ENCODE measurements at regions not wholly inside any gene's neighbourhood (a gene's known extent, or its start where the extent isn't known, plus 50 kb on each side); places are given as distances from the start of the nearest gene placed in this dataset.

- POLR2A ChIA-PET: no interaction called here
- ATAC-seq: no peak
Observed at GRCh38 chr1:201670517-201670916, 131.6 kb downstream of the NAV1 start.

More at GRCh38 chr1:201670517-201670916, 131.6 kb downstream of the NAV1 start:
- DNase-seq (ENCODE audit: low read depth, low spot score) (no peak), FAIRE-seq (peak; percentile 18)
- Histone ChIP-seq H3K27me3 (replicated peaks in 1 of 2; ENCODE audit: control insufficient read depth in 2 of 2, insufficient read depth in 2 of 2, low read length in 1 of 2) (peaks cover 0 to 3% of the 10 kb centered on the region in 2 experiments; a peak in 2 of 4 replicates), H3K4me1 (ENCODE audit: control insufficient read depth, insufficient read depth, low read length) (no peaks in the 10 kb centered on the region), H2AFZ (ENCODE audit: control insufficient read depth, low read depth, low read length) (no peak overlapping the region), H3K79me2 (ENCODE audit: control insufficient read depth, insufficient read depth, low read length) (no peaks in the 10 kb centered on the region), H3K9ac (ENCODE audit: control insufficient read depth, insufficient read depth, low read length) (no peak overlapping the region), H3K4me2 (ENCODE audit: control insufficient read depth, insufficient read depth) (no peak overlapping the region), H3K27ac (ENCODE audit: control insufficient read depth, insufficient read depth) (no peak overlapping the region), H3K4me3 (no peak overlapping the region), H4K20me1 (ENCODE audit: control insufficient read depth, insufficient read depth) (no peaks in the 10 kb centered on the region), H3K9me3 (replicated peaks; ENCODE audit: control insufficient read depth, insufficient read depth, low read length) (no peaks in the 10 kb centered on the region), H3K36me3 (ENCODE audit: control insufficient read depth in 2 of 2, insufficient read depth in 2 of 2, low read length in 1 of 2) (no peaks in the 10 kb centered on the region)
- RAD21 ChIA-PET (ENCODE audit: unreplicated experiment): interaction anchor here (1.0 kb wide), 1 partner anchor 111 kb away, joined by 3 read pairs; no protein-coding TSS in a partner anchor
- no peak for TF ChIP-seq MEF2B (IDR thresholded peaks at IDR 0.05; ENCODE audit: partially characterized antibody, poor library complexity, severe bottlenecking)
- TF ChIP-seq NFIC (IDR thresholded peaks at IDR 0.05; ENCODE audit: low read depth, low read length): no peak
- TF ChIP-seq NR2C2 (IDR thresholded peaks at IDR 0.05; ENCODE audit: borderline replicate concordance, control insufficient read depth, insufficient read length, low read depth): no peak
- TF ChIP-seq NFYA (IDR thresholded peaks at IDR 0.05; ENCODE audit: borderline replicate concordance, low read depth, low read length): no peak
- TF ChIP-seq LARP7 (IDR thresholded peaks at IDR 0.05): no peak
- no peak for TF ChIP-seq PRDM15 (CRISPR knock-in tag; IDR thresholded peaks at IDR 0.05)
- TF ChIP-seq EGR1 (IDR thresholded peaks at IDR 0.05; ENCODE audit: borderline replicate concordance in 1 of 2, low read depth in 2 of 2, low read length in 2 of 2): no peak
- no peak for TF ChIP-seq IRF4 (IDR thresholded peaks at IDR 0.05; ENCODE audit: low read depth, low read length)
- TF ChIP-seq JUNB (IDR thresholded peaks at IDR 0.05): no peak
- no peak for TF ChIP-seq RBBP5 (conservative IDR thresholded peaks at IDR 0.05)
- no peak for TF ChIP-seq BCLAF1 (IDR thresholded peaks at IDR 0.05)
- no peak for TF ChIP-seq NKRF (conservative IDR thresholded peaks at IDR 0.05)
- no peak for TF ChIP-seq STAT3 (IDR thresholded peaks at IDR 0.05; ENCODE audit: low read depth, low read length)
- no peak for TF ChIP-seq IKZF1 (conservative IDR thresholded peaks at IDR 0.05)
- intact Hi-C loops (cut with micrococcal nuclease; ENCODE audit: unreplicated experiment) (no loop called here), in situ Hi-C loops (cut with MboI) (no loop called here)
- no TSS peak for BruUV-seq (replicated peaks)
- 71% methylated on average over 1 of the region's 1 CpG for WGBS (ENCODE audit: insufficient coverage, insufficient replicate concordance, low lambda C conversion rate, missing lambda C conversion rate)
- SMC1A ChIA-PET (ENCODE audit: uncharacterized antibody, unreplicated experiment): no interaction called here
- CTCF ChIA-PET: no interaction called here

Measured in GM12878 (cell line).